HL-60 (cell line): ENCODE measurements at regions not wholly inside any gene's neighbourhood (a gene's known extent, or its start where the extent isn't known, plus 50 kb on each side); places are given as distances from the start of the nearest gene placed in this dataset.

Experiments
- DNase-seq, 2 experiments: peaks; one replicate each; pipeline ENCODE4 v3.0.0-alpha.2; 2010 to 2020; ENCODE audit warnings: low read depth in 1 of 2, low spot score in 1 of 2
- H3K27ac ChIP-seq: fragments of 250-450 bp; sonication (Bioruptor Pico); replicated peaks from 2 replicates; pipeline ENCODE4 v1.5.1; 2020; ENCODE audit warnings: mild to moderate bottlenecking, moderate library complexity
- H3K27me3 ChIP-seq: fragments of 250-450 bp; sonication (Bioruptor Pico); 2 replicates; pipeline ENCODE4 v1.5.1; 2021; ENCODE audit warnings: mild to moderate bottlenecking, moderate library complexity; ENCODE audit not compliant: insufficient read depth, poor library complexity, severe bottlenecking
- H3K4me3 ChIP-seq: replicated peaks from 2 replicates; pipeline ENCODE4 v1.5.1; 2011; ENCODE audit warnings: mild to moderate bottlenecking, control low read depth, low read length; ENCODE audit not compliant: insufficient read depth
- GABPA ChIP-seq: IDR thresholded peaks from 2 replicates; pipeline ENCODE4 v1.6.1; 2012; ENCODE audit warnings: low read depth
- POLR2AphosphoS5 ChIP-seq: IDR thresholded peaks from 2 replicates; pipeline ENCODE4 v1.6.1; 2012; ENCODE audit warnings: low read depth
- SPI1 ChIP-seq: IDR thresholded peaks from 2 replicates; pipeline ENCODE4 v1.6.1; 2012; ENCODE audit warnings: low read depth, mild to moderate bottlenecking, borderline replicate concordance
- TF ChIP-seq, protein P1 (sequence below): IDR thresholded peaks from 2 replicates; pipeline ENCODE4 v1.6.1; 2012; ENCODE audit warnings: low read depth; ENCODE audit not compliant: insufficient replicate concordance
- TF ChIP-seq, protein P2 (sequence below): IDR thresholded peaks from one replicate; pipeline ENCODE4 v1.5.1; 2011; ENCODE audit warnings: low read length, control low read depth, inconsistent platforms; ENCODE audit not compliant: insufficient read depth

GRCh38 chr3:72129501-72130094 lies 344.6 kb upstream of the PROK2 start:
- DNase-seq: no peak
- TF ChIP-seq, protein P1, sequence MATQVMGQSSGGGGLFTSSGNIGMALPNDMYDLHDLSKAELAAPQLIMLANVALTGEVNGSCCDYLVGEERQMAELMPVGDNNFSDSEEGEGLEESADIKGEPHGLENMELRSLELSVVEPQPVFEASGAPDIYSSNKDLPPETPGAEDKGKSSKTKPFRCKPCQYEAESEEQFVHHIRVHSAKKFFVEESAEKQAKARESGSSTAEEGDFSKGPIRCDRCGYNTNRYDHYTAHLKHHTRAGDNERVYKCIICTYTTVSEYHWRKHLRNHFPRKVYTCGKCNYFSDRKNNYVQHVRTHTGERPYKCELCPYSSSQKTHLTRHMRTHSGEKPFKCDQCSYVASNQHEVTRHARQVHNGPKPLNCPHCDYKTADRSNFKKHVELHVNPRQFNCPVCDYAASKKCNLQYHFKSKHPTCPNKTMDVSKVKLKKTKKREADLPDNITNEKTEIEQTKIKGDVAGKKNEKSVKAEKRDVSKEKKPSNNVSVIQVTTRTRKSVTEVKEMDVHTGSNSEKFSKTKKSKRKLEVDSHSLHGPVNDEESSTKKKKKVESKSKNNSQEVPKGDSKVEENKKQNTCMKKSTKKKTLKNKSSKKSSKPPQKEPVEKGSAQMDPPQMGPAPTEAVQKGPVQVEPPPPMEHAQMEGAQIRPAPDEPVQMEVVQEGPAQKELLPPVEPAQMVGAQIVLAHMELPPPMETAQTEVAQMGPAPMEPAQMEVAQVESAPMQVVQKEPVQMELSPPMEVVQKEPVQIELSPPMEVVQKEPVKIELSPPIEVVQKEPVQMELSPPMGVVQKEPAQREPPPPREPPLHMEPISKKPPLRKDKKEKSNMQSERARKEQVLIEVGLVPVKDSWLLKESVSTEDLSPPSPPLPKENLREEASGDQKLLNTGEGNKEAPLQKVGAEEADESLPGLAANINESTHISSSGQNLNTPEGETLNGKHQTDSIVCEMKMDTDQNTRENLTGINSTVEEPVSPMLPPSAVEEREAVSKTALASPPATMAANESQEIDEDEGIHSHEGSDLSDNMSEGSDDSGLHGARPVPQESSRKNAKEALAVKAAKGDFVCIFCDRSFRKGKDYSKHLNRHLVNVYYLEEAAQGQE: no peak
- TF ChIP-seq POLR2AphosphoS5: no peak
- TF ChIP-seq, protein P2, sequence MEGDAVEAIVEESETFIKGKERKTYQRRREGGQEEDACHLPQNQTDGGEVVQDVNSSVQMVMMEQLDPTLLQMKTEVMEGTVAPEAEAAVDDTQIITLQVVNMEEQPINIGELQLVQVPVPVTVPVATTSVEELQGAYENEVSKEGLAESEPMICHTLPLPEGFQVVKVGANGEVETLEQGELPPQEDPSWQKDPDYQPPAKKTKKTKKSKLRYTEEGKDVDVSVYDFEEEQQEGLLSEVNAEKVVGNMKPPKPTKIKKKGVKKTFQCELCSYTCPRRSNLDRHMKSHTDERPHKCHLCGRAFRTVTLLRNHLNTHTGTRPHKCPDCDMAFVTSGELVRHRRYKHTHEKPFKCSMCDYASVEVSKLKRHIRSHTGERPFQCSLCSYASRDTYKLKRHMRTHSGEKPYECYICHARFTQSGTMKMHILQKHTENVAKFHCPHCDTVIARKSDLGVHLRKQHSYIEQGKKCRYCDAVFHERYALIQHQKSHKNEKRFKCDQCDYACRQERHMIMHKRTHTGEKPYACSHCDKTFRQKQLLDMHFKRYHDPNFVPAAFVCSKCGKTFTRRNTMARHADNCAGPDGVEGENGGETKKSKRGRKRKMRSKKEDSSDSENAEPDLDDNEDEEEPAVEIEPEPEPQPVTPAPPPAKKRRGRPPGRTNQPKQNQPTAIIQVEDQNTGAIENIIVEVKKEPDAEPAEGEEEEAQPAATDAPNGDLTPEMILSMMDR: no peak
- no peak for TF ChIP-seq GABPA
- no peak for TF ChIP-seq SPI1
- Histone ChIP-seq H3K4me3 (no peak overlapping the region), H3K27me3 (no peaks in the 10 kb centered on the region), H3K27ac (no peak overlapping the region)

GRCh38 chr3:72128921-72129320 lies 344.0 kb upstream of the PROK2 start:
- TF ChIP-seq GABPA: no peak
- TF ChIP-seq, protein P2: no peak
- TF ChIP-seq, protein P1: no peak
- no peak for TF ChIP-seq POLR2AphosphoS5
- no peak for TF ChIP-seq SPI1
- no peak overlapping the region for H3K4me3 ChIP-seq
- DNase-seq: no peak
- H3K27me3 ChIP-seq: no peaks in the 10 kb centered on the region
- no peak overlapping the region for H3K27ac ChIP-seq

- Histone ChIP-seq H3K4me3 (no peak overlapping the region), H3K27ac (no peak overlapping the region), H3K27me3 (no peaks in the 10 kb centered on the region)
- peak; percentile 30 to 49 for DNase-seq
- TF ChIP-seq POLR2AphosphoS5: no peak
- peak; percentile 64; the same call in 1 of the 2 replicates for TF ChIP-seq SPI1
- TF ChIP-seq, protein P2: no peak
- TF ChIP-seq, protein P1: no peak
- TF ChIP-seq GABPA: no peak
Observed at GRCh38 chr3:72127844-72128243, 342.9 kb upstream of the PROK2 start.
